DMS 273 (cell line): ENCODE measurements at regions not wholly inside any gene's neighbourhood (a gene's known extent, or its start where the extent isn't known, plus 50 kb on each side); places are given as distances from the start of the nearest gene placed in this dataset.
"Not testable (repeated sequence)": the region's sequence is repeated elsewhere in the genome, so short reads cannot be mapped to it uniquely, and the experiment has no call there.

Experiments used
- DNase-seq: peaks from one replicate; lab custom pipeline; 2025; ENCODE audit not compliant: unreplicated experiment; lab: John Stamatoyannopoulos, UW

DNA sequence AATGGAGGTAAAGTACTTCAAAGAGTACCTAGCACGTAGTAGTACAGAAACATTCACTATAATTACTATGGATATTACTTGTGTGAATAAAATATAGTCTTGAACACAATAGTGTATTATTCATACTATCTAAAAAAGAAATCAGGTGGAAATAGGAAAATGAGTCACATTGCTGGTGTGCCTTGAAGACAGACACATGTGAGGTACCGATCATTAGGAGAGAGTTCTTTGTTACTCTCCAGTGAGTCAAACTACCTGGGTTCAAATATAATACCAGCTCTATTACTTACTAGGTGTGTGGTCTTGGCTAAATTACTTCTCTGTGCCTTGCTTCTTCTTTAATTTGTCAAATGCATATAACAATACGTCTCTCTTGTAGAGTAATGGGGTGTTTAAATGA, 50.8 kb upstream of the BEND6 start:
- DNase-seq = no peak

DNA sequence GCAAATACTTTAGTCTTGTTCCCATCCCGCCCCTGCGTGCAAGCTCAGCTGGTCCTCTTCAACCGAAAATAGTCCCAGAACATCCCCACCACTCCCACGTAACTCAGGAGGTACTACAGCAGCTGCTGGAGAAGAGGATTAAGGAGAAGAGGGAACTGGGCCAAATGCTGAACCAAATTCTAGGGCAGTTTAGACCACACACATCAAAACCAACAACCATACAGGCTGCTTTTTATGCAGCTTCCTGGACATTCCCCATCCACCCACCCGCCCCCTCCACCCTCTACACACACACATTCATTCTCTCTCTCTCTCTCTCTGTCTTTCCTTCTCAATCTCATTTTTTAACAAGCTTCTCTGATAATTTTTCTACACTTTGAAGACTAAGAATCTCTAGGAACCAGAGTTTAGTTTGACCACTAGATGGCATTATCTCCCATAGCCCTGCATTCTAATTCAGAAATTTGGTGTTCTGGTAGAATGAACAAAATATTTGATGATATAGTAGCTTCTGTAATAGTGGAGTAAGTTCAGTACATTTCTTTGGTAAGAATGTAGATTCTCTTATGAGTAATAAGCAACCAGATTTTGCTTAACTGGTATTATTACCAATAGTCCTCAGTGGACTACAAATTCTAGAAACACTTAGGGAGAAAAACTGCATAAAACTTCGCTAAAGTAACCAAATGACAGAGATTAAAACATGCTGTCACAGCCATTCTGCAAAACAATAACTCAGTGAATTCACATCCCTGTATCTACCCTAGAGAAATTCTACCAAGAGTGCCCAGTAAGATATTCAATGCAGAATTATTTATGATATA, 52.1 kb upstream of the BEND6 start:
- DNase-seq = peak; percentile 65

DNA sequence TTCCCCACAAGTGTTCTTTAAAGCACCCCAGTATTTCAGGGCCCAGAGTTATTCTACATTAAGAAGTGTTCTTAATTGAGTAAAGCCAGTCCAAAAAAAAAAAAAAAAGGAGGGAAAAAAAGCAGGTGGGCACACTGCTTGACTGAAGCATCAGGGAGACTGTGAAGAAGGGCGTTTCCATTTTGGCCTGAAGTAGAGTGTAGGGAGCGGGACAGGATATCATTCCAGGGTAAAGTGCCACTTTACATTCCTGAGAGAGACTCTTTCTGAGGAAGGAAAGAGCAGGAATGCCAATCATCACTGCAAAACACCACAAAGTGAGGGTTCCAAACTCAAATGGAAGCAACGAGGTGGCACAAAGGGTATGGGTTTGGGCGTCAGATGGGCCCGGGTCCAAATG, 54.1 kb upstream of the BEND6 start:
- no peak for DNase-seq

DNA sequence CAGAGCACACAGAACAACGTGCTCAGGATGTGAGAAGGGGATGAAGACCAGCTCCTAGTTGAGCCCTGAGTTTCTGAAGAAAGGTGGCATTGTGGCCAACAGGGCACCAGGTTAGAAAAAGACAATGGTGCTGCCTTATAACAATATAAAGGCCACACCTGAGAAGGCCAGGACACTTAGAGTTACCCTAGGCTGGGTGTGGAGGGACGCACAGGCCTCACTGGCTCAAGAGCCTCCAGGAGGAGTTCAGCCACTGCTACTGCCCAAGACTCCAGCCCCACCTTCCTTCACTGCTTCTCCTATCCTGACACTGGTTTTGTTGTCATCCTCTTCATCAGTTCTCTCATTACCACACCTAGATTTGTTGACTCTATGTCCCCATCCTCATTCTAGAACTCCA, 55.2 kb upstream of the BEND6 start:
- no peak for DNase-seq

DNA sequence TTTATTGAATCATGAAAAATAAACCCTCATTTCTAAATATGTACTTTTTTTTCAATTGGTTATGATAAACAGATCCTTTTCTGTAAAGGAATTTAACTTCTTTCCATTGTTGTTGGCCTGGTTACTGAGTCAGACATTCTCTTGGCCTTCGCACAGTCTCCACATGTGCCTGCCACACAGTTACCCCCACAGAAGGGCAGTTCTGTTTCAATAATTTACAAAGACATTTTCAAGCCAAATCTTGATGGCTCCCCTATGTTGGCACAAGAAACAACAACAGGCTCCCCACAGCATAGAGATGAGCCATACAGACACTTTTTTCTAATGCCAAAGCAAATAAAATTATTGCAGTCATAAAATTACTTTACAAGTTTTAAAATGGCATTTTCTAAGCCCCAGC, 55.6 kb upstream of the BEND6 start:
- DNase-seq = no peak

DNA sequence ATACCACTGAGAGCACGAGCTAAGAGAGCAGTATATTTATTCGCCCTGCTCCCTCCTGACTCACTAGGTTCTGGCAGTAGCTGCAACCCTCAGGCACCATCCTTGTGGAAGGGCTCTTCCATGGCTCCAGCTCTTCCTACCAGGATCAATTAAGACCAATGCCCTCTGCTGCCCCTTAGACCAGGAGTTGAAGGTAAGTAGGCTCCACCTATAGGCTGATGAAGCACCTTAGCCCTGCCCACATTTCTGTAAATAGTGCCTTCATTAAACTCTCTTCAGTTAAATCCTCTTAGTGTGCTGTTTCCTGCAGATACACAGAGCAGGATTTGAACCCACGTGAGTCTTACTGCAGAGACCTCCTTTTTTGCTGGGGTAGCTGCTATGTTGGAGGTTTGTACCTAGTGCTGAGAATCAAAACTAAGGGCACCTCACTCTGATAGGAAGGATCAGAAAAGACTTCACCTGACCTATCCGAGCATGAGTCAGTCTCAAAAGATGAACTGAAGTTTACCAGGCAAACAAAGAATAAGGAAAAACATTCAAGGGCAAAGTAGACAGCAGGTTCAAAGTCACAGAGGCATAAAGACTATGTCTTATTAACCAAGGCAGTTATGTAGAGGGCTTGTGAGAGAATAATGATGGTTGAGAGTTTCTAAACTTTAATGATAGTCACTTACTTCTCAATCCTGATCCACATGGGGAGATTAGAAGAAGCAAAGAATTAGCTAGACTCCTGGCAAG, 56.9 kb upstream of the BEND6 start:
- no peak for DNase-seq

DNA sequence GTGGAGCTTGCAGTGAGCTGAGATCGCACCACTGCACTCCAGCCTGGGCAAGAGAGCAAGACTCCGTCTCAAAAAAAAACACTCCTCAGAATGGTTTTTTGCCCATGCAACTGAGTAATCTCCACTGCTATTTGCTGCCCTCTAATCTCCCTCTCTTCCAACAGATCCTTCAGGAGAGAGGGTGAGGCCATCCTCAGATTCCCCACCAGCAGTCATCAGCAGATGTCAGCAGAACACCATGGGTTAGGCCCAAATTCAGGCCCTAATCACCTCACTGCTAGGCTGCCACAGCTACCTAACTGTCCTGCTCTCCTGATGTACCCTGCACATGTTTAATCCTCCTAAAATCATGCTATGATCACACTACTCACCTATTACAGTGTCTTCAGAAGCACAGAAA, 63.2 kb upstream of the BEND6 start:
- DNase-seq = peak; percentile 38

DNA sequence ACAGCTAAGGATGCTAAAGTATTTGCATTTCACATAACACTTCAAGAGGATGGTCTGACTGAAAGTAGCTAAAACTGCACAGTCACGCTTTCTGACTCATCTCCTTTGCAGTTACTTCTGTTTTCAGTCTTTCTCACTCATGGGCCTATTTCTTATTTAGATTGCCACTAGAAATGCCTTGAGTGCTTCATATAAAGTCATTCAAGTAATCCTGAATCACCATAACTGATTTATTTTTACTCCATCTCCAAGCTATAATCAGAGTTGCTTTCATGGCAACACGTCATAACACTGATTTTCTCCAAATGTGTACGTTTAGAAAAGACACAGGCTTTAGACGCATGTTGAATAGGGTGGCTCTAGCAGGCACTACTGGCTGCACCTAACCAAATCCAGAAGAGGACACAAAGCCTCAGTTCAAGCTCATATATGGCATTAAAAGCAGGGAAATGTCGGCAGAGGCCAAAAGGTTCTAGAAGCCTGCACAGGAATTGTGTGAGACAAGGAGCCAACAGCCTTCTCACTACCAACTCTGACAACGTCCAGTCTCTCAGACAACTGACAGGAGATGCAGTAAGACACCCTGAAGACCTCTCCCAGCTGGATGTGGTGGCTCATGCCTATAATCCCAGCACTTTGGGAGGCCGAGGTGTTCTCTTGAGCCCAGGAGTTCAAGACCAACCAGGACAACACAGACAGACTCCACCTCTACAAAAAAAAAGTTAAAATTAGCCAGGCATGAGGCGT, 64.1 kb upstream of the BEND6 start:
- no peak for DNase-seq

DNA sequence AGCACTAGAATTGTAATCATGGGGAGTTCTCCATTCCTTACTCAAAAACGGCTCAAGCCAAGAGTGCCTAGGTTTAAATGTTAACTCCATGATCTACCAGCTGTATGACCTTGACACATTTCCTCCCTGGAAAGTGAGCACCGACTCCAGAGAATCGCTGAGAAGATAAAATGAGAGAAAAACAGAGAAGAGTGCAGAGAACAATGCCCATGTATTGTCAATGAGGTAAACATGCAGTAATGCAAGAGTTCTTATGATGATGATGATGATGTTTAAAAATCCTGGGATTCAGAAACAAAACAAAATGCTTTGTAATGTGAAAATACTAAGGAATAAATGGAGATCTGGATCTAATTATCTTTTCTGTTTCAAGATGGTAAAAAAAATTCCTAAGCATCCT, 64.8 kb upstream of the BEND6 start:
- DNase-seq = no peak

DNA sequence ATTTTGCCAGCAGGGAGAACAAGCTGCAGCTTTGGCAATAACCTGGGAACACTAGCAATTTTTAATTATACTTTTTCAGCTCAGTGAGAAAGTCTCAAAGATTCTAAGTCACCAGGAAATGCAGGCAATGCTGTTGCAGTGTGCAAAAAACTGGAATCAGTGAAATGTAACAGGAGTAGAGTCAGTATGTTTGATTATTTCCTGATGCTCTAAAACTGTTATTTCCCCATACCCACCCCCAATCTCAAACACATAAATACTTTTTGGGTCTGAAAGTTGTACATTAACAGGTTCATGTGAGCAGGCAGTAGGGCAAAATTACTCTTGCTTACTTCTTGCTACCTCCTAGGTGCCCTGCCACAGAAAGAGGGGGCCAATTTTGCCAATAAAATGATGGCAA, 65.4 kb upstream of the BEND6 start:
- DNase-seq = no peak

DNA sequence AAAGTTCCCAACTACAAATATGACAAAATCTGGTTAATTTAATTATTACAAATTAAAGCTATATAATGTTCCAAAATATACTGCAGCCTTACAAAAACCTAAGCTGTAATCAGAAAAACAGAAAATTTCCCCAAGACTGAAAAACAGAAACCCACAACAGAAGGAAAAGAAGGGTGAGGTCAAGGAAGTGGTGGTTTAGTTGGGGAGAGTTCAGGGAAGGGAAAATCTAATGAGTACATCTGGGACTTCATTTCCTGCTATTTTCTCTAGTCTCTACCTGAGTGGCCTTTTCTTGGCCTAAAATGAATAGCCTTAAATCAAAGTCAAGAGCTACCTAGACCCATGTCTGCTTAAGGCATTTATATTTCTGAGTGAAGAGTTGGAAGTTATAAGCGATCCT, 66.2 kb upstream of the BEND6 start:
- DNase-seq = no peak

DNA sequence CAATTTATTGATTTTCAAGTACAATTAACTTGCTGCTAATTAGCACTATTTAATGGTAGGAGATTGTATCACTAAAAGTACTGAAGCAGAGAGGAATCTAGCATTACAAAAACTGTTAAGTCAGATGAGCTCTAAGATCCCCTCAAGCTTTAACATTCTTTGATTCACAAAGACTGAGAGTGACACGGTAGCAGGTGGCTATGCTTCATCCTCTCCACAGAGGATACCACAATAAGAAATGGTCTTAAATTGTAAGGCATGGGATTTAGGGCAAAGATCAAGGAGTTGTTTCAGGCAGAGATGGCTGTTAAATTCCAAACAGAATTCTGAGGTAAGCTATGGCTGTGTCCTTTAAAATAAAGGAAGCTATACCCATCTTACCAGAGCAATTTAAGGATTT, 67.8 kb upstream of the BEND6 start:
- DNase-seq = no peak

DNA sequence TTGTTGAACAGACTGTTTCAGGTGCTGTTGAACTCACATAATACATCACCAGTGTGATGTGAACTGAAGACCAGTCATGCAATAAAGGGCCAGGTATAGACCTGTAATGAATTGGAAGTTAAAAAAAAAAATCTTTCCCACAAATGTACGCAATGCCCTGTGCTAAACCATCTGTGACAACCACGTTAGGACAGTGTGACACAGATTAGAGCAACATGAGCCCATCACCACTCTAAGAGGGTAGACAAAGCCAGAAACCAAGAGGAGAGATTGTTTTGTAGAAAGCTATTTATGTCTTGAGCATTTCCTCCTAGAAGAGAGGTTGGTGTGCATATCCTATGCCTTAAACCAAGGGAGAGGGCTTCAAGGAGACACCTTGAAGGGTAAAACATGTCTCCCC, 77.0 kb upstream of the BEND6 start:
- no peak for DNase-seq

DNA sequence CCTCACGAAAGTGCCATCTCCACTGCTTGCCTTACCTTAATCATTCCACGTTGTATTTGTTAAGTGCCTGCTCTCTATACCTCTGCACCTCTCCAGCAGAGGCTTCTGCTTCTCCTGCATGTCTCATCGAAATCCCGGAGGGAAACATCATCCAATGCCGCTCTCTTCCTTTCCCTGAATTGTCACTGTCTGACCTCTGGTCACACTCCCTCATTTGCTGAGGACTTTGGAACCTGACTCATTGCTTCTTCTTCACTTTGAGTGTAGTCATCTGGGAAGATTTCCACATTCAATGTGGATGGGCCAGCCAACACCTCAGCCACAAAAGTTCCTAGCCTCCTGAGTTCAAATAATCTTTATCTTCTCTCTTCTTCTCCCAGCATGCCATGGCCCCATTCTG, 78.9 kb upstream of the BEND6 start:
- no peak for DNase-seq

DNA sequence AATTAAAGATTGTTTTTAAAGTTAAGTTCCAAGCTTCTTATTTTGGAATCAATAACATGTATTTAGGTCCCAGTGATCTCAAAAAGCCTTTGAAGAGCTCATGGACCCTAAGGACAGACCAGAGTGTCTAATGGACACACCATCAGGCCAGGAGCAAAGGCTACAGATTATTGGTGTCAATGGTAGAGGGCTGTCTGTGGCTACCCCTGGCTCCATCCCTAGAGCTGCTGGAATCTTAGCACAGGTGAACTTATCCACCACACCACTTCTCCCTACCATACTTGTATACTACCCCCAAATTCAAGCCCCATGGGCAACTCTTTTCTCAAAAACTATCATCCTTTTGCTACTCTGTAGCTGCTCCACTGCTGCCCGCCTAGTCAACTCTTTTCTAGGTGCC, 79.4 kb upstream of the BEND6 start:
- DNase-seq = no peak

DNA sequence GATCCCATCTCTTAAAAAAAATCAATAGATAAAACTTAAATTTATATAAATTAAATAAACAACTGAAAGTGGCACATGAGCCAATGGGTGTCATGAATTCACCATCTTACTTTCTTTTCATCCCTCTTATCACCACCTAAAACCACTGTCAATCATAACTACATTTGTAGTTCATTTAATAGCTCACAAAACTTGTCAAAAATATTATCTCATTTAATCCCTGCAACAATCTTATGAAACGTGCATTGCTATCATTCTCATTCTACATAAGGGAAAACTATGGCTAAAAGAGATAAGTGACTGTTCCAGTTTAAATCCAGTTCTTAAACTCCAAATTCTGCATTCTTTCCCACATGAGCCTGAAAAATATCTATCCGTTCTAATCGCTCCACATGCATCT, 80.6 kb upstream of the BEND6 start:
- DNase-seq = no peak

DNA sequence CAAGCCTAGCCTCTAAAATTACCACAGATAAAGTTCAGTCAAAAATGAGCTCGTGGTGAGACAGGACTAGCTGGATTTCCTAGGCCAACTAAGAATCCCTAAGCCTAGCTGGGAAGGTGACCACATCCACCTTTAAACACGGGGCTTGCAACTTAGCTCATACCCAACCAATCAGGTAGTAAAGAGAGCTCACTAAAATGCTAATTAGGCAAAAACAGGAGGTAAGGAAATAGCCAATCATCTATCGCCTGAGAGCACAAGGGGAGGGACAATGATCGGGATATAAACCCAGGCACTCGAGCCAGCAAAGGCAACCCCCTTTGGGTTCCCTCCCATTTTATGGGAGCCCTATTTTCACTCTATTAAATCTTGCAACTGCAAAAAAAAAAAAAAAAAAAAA, 84.9 kb upstream of the BEND6 start:
- not testable (repeated sequence) for DNase-seq

DNA sequence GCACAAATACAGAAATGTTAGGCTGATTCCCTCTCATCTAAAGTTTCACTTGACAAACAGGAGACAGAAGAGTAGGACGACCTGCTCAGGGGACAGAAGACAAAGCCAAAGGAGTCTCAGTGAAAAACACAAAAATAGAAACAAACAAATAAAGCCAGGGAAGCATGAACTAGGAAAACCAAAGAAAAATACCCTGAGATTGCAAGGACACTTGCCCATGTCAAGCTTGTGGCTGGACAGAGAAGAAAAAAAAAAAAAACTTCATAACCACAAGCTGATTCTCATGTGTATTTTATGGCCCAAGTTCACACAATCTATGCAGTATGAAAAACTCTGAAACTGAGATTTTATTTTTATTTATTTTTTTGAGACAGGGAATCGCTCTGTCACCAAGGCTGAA, 85.6 kb upstream of the BEND6 start:
- no peak for DNase-seq

DNA sequence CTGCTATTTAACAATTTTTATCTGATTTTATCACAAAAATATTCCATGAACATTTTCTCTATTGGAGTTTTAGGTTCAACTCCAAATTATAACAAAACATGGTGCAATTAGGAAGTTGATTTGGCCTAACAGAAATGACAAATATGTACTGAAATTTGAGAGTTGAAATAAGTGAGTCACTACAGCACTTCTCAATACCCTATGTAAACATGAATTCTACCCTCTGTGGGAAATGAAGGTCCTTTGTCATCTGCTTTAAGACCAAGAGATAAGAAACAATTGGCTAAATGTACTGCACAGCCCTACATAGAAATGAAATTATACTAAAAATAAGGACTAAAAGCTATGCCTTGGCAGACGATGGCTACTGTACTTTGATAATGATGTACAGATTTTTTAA, 86.2 kb upstream of the BEND6 start:
- no peak for DNase-seq

DNA sequence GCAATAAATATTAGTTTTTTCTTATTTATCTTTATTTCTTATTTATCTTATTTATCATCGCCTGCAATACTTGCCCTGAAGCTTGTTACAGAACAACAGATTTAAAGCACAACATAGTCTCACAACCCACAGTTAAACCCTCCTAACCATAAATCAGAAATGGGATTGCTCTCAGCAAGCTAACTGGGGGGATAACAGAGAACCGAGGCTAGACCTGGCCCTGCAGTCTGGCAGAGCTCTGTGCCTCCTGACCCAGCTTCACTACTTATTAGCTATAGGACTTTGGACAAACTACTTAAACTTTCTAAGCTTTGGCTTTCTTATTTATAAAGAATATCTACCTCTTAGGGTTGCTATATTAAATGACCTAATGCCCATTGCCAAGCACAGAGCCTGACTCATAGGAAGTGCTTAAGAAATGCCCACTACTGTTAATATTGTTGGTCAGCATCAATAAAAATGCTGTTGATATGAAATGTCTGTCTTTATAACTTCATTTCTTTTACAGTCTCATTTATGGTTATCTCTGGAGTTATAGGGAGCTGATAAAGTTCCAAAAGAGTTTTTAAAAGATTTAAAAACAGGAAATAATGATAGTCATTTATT, 87.9 kb upstream of the BEND6 start:
- no peak for DNase-seq

DNA sequence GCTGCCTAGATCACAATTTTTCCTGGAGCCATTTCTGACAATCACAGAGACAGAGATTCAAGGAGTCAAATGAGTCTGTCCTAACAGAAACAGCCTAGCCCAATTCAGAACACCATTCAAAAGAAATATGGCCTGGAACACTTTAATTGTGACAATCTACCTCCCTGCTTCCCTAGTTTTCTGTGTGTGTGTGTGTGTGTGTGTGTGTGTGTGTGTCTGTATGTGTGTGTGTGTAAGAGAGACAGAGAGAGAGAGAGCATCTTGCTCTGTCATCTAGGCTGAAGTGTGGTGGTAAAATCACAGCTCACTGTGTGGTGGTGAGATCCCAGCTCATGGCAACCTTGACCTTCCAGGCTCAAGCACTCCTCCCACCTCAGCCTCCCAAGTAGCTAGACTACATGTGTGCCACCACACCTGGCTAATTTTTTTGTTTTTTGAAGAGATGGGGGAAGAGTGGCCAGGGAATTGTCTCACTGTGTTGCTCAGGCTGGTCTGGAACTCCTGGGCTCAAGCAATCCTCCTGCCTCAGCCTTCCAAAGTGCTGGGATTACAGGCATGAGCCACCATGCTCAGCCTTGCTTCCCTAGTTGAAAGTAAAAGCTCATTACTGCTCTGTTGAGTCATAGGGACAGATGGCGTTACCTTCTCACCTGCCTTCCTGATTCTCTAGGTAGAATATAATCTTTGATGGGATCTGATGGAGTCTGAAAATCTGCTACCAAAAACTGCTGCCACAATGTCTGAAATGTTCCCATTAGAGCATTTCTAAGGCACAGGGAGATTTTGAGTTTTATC, 89.6 kb upstream of the BEND6 start:
- DNase-seq = no peak
